HL-60/S4 treated with phorbol 12-myristate 13-acetate at 8.2 ng/mL for 4 days and 3 days (cell line): ENCODE measurements at regions not wholly inside any gene's neighbourhood (a gene's known extent, or its start where the extent isn't known, plus 50 kb on each side); places are given as distances from the start of the nearest gene placed in this dataset.
"Not testable (repeated sequence)": the region's sequence is repeated elsewhere in the genome, so short reads cannot be mapped to it uniquely, and the experiment has no call there.

ENCODE experiments used
- in situ Hi-C: fragments of 300-500 bp; cut with MboI; formaldehyde crosslinking; loops from 2 replicates; pipeline ENCODE4 v1.15.0; 2022; ENCODE audit warnings: low sequenced_read_pairs

DNA sequence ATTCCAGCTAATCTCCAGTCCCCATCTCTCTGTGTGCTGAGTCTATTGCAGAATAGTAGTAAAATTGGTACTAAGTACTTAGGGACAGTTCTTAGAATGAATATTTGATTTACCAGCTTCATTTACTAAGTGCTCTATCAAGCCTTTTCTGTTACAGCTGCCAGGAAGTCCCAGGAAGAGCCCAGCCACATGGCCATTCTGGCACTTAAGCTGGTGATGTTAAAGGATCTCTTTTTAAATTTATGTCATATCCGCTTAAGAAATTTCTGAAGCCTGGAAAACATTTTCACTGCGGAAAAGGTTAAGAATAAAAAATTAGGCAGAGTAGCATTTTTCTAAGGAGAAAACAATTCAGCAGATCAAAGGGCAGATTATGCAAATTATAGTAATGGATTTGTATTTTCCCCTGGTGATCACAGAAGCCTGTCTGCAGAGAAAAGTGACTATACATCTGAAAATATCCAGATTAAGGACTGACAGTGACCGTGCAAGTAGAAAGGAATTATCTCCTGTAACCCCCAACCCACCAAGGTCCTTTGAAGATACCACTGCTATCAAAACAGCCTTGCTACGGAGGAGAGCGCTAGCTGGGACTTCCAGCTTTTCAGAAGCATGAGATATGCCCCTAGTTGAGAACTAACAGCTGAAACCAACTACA, 260.8 kb downstream of the SH3BP4 start:
- in situ Hi-C loops: no loop called here

DNA sequence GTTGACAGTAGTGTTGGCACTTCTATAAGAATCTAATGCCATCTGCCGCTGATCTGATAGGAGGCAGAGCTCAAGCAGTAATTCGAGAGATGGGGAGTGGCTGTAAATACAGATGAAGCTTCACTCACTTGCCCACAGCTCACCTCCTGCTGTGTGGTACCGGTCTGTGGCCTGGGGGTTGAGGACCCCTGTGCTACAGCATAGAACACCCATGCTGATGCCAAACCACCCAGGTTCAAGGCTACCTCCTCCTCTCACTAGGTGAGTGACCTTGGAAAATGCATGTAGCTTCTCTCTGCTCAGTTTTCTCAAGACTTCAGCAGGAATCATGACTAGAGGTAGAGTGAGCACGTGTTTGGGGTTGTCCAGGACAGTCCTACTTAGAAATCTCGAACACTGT, 263.4 kb downstream of the SH3BP4 start:
- in situ Hi-C loops: no loop called here

DNA sequence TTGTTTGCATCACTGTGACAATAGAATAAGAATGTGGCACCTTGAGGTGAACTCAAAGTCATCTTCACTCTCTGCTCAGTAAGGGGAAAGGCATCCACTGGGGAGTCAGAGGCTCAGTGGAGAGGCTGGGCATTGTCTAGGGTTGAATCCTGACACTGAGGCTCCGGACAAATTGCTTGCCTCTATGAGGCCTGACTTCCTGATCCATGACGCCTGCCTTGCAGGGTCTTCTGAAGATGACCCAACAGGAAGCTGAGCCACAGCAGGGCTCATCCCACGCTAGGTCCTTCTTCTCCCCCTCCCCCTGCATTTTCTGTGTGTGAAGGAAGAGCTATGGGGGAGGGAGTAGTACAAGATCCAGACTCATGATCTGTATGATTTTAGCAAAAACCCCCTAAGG, 265.1 kb downstream of the SH3BP4 start:
- in situ Hi-C loops: no loop called here

DNA sequence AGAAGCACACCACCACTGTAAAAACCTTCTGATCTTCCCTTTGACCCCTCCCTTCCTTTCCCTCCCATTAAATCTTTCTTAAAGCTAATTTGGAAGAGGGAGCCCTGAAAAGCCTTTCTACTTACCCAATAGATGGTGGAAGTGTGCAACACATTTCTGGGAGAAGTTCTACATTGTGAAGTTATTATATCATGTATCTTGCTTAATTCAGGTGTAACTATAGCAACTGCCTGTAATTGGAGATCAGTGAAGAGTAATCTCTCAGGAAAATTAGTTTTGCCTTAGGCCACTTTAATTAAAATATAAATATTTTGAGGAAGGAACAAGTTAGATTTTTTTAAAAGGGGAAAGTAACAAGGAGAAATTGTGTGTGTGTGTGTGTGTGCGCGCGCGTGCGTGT, 266.0 kb downstream of the SH3BP4 start:
- in situ Hi-C loops: no loop called here

DNA sequence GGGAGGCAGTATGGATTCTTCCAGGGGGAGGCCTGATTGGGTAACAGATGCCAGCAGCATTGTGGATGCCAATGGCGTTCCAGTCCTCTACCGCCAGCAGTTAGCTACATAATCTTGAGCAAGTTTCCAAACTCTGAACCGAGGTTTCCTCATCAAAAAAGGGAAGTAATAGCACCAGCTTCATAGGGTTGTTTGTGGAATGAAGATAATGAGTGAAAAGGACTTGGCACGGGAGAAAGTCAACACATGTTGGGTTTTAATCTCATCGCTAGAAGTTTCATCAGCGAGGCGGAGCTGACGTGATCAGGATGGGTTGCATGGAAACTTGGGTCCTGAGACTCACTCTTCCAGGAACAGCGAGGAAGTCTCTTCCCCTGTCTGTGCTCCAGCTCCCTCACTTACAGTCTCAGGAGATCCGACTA, 266.7 kb downstream of the SH3BP4 start:
- in situ Hi-C loops: no loop called here

DNA sequence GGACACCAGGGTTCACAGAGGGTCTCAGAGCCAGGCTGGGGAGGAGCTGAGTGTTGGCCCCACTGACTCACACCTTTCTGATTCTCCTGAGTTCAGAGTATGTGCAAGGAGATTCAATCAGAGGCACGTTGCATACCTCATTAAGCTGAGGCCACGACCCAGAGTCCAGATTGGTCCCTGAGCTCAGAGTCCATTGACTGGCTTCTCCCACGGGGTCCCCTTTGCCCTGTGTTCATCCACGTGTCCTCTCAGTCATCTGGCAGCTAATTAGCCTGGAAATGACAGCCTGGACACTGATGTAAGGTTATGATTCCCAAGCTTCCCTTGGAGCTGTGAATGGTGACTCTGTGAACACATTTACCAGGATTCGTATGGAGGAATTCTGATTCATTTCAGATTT, 267.2 kb downstream of the SH3BP4 start:
- in situ Hi-C loops: no loop called here

DNA sequence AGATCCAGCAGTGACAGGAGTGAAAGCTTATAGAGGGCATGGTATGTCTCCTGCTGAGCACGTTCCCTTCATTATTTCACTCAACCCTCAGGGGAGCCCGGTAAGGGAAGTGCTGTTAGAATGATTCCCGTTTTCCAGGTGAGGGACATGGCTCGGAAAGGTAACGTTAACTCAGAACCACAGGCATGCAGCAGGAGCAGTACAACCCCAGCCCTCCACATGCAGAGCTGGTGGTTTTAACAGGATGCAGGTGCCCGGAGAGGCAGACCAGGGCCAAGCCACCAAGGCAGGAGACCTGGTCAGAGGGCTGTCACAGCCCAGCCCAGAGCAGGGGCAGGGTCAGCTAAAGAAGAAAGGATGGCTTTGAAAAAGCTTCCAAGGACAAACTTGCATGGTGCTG, 268.5 kb downstream of the SH3BP4 start:
- in situ Hi-C loops: no loop called here

DNA sequence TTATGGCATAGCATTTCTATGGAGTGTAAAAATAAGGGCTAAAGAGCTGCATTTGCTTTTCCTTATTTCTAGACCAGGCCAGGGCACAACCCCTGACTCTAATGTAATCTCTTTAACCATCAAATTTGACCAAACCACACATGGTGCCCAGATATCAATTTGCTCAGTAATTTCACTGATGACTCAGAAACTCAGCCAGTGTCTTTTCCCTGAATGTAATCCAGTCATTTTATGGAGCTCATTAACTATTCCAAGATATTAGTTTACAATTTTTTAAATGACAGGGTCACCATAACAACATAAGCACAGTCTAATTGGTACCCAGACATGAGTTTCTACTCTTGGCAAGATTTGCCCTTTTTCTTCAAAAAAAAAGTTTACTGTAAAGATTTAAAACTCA, 270.8 kb upstream of the AGAP1 start:
- in situ Hi-C loops: no loop called here

DNA sequence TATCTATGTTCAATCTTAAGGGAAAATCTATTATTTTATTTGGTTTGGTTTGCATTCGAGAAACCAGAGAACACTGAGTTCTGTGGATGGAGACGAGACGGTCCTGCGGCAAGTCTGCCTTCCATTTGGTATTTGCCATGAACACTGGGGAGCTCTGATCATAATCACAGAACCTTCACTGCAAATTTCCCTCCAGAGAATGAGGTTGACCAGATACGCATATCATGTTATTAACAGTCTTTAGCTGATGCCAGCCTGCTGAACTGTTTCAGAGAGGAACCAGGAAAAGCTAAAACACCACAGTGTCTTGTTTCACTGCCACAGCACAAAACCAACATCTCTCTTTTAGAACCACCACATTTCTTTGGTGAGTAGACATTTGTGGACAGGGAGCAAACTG, 269.4 kb upstream of the AGAP1 start:
- in situ Hi-C loops: no loop called here

DNA sequence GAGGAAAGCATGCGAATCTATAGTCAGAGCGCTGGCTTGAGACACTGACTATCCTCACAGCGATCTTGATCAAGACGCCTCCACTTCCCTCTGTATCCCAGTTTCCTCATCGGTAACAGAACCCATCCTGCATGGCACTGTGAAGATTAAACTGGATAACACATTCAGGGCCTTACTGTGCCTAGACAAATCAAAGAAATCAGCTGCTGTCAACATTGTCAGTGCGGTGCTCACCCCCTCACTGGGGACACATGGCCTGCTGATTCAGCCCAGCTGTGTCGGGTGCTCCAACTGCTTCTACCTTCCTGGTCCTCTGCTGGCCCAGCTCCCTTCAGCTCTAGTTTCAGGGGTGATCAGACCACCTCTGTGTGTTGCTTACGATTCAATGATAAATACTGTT, 268.6 kb upstream of the AGAP1 start:
- in situ Hi-C loops: no loop called here

DNA sequence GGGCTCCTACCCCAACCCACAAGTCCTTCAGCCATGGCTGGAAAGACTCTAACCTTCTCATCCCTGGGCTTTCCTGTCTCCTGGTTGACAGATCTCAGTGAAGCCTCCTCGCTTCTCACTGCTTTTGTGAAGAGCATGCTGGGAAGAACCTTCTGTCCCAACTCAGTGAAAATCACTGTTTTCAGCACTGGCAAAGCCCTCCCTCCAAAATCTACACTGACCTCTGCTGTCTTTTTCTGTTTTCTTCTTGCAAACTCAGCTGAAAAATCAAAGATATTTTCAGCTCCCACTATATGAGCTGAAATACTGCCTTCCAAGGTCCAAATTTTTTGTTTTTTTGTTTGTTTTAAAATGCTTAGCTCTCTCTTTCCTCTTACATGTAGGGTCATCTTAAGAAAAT, 266.3 kb upstream of the AGAP1 start:
- in situ Hi-C loops: no loop called here

DNA sequence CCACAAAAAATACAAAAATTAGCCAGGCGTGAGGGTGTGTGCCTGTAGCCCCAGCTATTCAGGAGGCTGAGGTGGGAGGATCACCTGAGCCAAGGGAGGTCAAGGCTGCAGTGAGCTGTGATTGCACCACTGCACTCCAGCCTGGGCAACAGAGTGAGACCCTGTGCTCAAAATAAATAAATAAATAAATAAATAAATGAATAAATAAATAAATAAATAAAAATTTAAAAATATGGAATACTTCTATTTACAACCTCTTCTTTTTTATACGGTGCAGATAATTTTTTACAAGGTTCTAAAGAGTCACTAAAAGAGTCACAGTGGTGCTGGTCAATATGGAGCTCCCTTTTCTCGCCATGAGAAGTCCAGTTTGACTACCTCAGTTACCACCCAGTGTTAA, 265.4 kb upstream of the AGAP1 start:
- in situ Hi-C loops: not testable (repeated sequence)

DNA sequence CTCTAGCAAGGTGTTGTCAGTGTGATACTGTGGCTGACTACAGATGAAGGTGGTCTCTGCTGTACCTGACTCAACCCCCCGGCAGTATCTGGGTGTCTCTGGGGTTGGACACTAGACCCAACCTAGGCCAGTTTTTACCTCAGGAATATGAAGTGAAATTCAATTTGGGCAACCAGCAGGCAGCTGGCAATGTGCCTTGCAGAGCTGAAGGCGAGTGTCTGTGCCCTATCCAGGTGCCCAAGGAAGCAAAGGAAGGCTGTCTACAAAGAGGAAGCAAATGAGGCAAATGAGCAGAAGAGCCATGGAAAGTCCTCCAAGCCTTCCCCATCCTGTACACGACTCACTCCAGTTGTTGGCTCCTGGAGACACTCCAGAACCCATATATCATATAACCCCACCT, 264.6 kb upstream of the AGAP1 start:
- in situ Hi-C loops: no loop called here

DNA sequence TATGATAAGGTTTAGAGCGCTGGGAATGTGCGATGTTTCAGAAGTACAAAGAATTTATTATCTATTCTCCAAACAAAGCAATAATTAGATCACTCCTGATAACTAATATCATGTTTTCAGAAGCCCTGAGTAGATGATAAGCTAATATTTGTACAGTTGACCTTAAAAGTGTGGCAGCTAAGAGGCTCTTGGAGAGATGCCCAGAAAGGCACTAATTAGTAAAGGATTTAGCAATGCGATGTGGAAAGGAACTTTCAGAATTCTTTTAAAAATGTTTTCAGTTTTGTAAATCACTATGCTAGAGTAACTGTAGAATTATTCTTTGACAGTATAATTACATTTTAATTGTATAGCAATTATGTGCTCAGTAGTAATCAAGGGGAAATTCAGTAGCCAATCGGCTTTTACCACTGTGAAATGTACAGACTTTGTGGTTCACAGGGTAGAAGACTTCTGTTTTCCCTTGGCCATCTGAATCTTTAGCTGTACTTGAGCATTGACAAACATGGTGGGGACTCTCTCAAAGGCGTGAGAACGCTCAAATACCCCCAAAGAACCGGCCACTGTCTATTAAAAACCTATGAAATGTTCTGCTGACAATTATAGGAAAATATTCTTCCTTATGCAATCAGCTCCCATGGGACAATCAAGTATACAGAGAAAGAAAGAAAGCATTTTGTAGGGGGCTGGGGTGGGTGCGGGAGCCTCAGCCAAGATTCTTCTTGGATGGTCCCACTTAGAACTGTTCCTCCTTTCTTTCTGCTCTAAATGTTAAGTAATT, 262.8 kb upstream of the AGAP1 start:
- in situ Hi-C loops: no loop called here

DNA sequence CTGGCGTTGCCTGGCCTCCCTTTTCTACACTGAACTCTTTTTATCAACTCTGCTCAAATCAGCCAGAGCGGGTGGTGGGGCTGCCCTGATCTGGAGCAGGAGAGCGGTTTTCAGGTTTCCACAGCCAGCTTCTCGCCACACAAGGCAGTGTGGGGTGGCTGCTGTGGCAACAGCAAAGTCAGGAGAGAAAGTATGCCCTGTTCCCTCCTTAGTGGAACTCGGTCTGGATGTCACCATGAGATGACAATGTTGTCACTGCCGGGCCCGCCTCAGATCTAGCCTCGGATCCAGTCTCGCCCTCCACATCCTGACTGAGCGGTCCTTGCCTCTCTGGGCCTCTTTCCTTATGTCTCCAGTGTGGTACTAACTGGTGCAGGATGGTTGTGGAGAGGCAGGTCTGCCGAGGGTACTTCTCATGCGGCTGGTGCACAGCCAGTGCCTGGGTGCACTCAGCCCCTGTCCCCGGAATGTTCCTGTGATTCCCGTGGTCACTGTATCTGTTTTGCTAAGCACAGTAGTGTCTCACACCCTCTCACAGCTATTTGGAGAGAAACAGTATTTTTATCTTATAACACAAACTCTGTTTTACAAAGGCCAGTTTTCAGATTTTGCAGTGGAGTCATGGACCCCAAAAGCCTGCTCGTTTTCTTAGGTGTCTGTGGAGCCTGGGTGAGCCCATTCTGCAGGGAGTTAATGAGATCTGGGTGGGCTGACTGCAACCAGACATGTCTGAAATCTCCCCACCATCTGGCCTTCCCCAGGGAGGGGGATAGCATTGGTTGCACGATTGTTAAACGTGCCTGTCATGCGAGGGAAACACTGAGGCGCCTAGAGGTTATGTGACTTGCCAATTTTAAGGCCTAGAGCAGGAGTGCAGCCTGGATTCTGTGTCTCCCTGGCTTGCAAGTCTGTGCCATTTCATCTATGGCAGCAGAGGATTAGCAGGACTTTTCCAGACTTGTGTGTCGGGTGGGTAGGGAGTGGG, 261.1 kb upstream of the AGAP1 start:
- in situ Hi-C loops: no loop called here

DNA sequence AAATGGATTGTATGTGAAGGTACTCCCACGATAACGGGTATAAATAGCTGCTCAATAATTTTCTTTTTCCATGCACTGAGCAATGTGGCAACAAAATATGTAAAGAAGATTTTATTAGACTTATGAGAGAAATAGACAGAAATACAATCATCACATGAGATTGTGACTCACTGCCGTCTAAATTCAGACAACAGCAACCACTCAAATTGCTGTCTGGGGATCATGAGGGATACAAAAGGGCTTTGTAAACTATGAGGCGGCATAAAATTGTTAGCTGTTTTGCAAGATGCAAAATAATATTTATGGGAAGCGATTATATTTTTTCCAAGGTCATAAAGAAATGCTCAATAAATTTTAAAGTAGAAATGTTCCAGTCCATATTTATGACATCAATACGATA, 259.1 kb upstream of the AGAP1 start:
- in situ Hi-C loops: no loop called here

DNA sequence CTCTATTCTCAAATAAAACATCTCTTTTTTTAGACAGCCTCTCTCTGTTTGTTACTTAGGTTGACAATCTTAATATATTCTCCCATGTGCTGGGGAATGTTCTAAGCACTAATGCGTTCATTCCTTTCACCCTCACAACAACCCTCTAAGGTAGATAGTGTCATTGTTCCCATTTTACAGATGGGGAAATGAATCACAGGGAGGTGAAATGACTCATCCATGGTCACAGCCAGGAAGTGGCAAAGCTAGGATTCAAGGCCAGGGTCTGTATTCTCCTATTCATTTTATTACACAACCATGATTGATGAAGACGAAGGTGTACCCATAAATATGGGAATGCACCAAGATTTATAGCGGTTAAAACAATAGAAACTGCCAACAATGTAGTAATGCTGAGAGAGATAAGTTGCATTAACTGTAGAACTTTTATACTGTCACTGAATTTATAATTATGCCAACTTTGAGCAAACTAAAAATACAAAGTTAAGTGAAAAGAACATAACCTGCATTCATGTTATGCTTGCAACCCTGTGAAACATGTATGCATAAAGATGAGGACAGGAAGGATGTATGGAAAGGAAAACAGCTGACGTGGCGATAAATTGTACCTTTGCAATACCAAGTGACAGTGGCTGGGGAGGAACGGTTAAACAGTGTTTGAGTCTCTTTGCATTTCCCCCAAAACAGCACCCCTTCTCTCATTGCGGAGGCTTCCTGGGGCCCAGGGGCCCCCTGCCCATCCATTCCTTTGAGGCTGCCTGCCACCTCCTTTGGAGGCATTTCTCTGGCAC, 257.7 kb upstream of the AGAP1 start:
- in situ Hi-C loops: no loop called here

DNA sequence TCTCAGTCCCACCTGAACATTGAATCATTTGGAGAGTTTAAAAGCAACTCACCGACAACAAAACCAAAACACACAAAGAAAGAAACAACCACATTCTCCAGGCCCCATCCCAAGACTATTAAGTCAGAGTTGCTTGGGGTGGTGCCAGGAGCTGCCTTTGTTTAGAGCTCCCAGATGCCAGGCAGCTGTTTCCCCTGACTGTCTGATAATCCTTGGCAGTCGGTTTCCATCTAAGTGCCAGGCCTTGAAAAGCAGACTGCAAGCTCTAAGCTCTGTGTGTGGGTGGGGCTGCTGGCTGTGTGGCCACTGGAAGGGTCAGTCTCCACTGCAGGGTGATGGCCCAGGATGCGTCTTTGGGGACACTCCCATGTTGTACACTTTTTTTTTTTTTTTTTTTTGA, 255.3 kb upstream of the AGAP1 start:
- in situ Hi-C loops: no loop called here

DNA sequence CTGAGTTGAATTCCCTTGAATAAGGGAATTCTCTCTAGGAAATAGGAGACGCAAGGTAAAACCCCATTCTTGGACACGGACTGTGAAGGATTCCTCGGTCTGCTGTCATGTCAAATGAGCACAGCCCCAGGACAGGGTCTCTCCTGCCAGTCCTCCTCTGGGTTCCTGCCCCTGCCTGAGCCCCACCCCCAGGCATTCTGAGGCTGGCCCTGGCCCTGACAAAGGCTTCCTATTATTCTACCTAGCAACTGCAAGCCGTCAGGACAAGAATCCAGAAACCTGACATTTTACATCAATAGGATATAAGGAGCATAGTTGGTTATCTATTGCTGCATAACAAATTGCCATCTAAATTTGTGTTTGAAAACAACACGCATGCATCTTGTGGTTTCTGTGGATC, 253.3 kb upstream of the AGAP1 start:
- in situ Hi-C loops: no loop called here

DNA sequence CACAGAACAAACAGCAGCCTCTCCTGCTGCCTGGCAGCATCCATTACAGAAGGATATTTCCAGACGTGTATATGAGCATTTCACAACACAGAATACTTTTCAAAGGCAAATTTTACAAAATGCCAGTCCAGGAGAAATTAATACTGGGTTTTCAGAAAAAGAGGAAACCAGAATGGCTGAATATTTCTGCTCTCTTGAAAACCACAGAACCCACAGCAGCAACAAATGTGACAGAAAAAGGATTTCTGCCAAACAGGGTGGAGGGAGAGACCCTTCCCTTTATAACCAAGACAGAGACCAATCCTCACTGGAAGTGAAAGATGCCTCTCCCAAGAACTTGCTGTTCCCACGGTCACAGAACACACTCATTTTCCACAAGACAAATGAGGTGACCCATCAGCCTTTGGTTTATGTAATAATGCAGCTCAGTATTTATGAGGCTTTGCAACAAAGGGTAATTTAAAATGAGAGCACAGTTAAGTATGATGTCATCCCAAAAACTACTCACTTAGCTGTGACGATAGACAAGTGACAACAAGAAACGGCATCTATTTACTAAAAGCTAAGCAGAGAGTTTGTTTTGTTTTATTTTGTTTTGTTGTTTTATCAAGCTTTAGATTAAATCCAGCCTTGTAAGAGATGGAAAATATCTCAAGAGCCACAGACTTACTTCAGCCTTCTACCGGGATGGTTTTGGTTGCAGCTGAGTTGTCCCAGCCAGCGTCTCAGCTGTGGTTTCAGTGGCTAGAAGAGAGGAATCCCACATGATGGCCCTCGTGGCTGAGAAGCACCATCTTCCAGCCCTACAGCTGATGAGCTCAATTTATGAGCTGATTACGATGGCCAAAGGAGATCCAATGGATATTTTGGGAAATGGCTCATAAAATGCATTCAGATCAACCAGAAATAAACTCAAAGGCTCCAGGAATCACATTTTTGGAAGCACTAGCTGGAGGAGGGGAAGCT, 249.3 kb upstream of the AGAP1 start:
- in situ Hi-C loops: no loop called here
